Activated naive CD8-positive, alpha-beta T cell treated with anti-CD3 and anti-CD28 coated beads, Interleukin-2, amount 10 ng/mL, durations not matched to agents 7 days and 5 days (primary cell): ENCODE measurements at regions not wholly inside any gene's neighbourhood (a gene's known extent, or its start where the extent isn't known, plus 50 kb on each side); places are given as distances from the start of the nearest gene placed in this dataset.

Source experiments
- ATAC-seq: fragments of 150-1000 bp; cut with Tn5 transposase; one replicate; pipeline ENCODE4 v1.10.0; 2021; ENCODE audit warnings: low read depth, moderate library complexity
- POLR2A ChIA-PET: fragments of 350-600 bp; sonication (Branson Sonifier 250); formaldehyde crosslinking; loops from one replicate; lab custom pipeline; 2021; ENCODE audit warnings: antibody characterized with exemption; lab: Charles Lee
- DNase-seq: peaks from one replicate; pipeline ENCODE4 v3.0.0; 2021
- H3K27ac Mint-ChIP-seq: one replicate; pipeline ENCODE4 v1.8.0; 2022; ENCODE audit warnings: mild to moderate bottlenecking, mixed read lengths
- H3K27me3 Mint-ChIP-seq: one replicate; pipeline ENCODE4 v1.8.0; 2022; ENCODE audit warnings: mild to moderate bottlenecking, moderate library complexity, mixed read lengths
- H3K36me3 Mint-ChIP-seq: one replicate; pipeline ENCODE4 v1.8.0; 2021; ENCODE audit warnings: mild to moderate bottlenecking, mixed read lengths
- H3K4me1 Mint-ChIP-seq: one replicate; pipeline ENCODE4 v1.8.0; 2021; ENCODE audit warnings: mixed read lengths
- H3K4me3 Mint-ChIP-seq: one replicate; pipeline ENCODE4 v1.8.0; 2022; ENCODE audit warnings: mild to moderate bottlenecking, moderate library complexity, mixed read lengths
- H3K9me3 Mint-ChIP-seq: one replicate; pipeline ENCODE4 v1.8.0; 2021; ENCODE audit warnings: mixed read lengths

GRCh38 chr3:43783987-43784639 lies 93.4 kb downstream of the ABHD5 start:
- POLR2A ChIA-PET, result no interaction called here
- H3K27me3 Mint-ChIP-seq, result no peaks in the 10 kb centered on the region
- no peaks in the 10 kb centered on the region for H3K36me3 Mint-ChIP-seq
- H3K9me3 Mint-ChIP-seq, result no peaks in the 10 kb centered on the region
- ATAC-seq (no peak), DNase-seq (no peak)
- no peak overlapping the region for H3K4me3 Mint-ChIP-seq
- H3K4me1 Mint-ChIP-seq, result no peaks in the 10 kb centered on the region
- no peak overlapping the region for H3K27ac Mint-ChIP-seq

- no peak overlapping the region for H3K4me3 Mint-ChIP-seq
- no peaks in the 10 kb centered on the region for H3K27me3 Mint-ChIP-seq
- H3K27ac Mint-ChIP-seq, result no peak overlapping the region
- ATAC-seq (no peak), DNase-seq (no peak)
- POLR2A ChIA-PET, result no interaction called here
- no peaks in the 10 kb centered on the region for H3K4me1 Mint-ChIP-seq
- no peaks in the 10 kb centered on the region for H3K9me3 Mint-ChIP-seq
- H3K36me3 Mint-ChIP-seq, result no peaks in the 10 kb centered on the region
Measured at GRCh38 chr3:43784640-43785011, 93.9 kb downstream of the ABHD5 start.

GRCh38 chr3:43785551-43785950 lies 94.8 kb downstream of the ABHD5 start:
- DNase-seq, result no peak
- Mint-ChIP-seq H3K4me1 (no peaks in the 10 kb centered on the region), H3K9me3 (no peaks in the 10 kb centered on the region), H3K4me3 (no peak overlapping the region), H3K27ac (no peak overlapping the region), H3K27me3 (no peaks in the 10 kb centered on the region), H3K36me3 (no peaks in the 10 kb centered on the region)
- no peak for ATAC-seq
- POLR2A ChIA-PET, result no interaction called here

- POLR2A ChIA-PET, result no interaction called here
- H3K27ac Mint-ChIP-seq, result no peak overlapping the region
- no peaks in the 10 kb centered on the region for H3K9me3 Mint-ChIP-seq
- no peaks in the 10 kb centered on the region for H3K4me1 Mint-ChIP-seq
- no peaks in the 10 kb centered on the region for H3K36me3 Mint-ChIP-seq
- no peak overlapping the region for H3K4me3 Mint-ChIP-seq
- no peaks in the 10 kb centered on the region for H3K27me3 Mint-ChIP-seq
- ATAC-seq (no peak), DNase-seq (no peak)
Measured at GRCh38 chr3:43786102-43786501, 95.4 kb downstream of the ABHD5 start.

- H3K27me3 Mint-ChIP-seq, result no peaks in the 10 kb centered on the region
- DNase-seq (no peak), ATAC-seq (no peak)
- POLR2A ChIA-PET, result no interaction called here
- H3K36me3 Mint-ChIP-seq, result no peaks in the 10 kb centered on the region
- no peaks in the 10 kb centered on the region for H3K4me1 Mint-ChIP-seq
- H3K27ac Mint-ChIP-seq, result no peak overlapping the region
- H3K4me3 Mint-ChIP-seq, result no peak overlapping the region
- no peaks in the 10 kb centered on the region for H3K9me3 Mint-ChIP-seq
Measured at GRCh38 chr3:43786526-43787305, 96.0 kb downstream of the ABHD5 start.

- Mint-ChIP-seq H3K9me3 (no peaks in the 10 kb centered on the region), H3K4me3 (no peak overlapping the region), H3K4me1 (no peaks in the 10 kb centered on the region), H3K27me3 (peaks cover 2% of the 10 kb centered on the region), H3K36me3 (no peaks in the 10 kb centered on the region), H3K27ac (no peak overlapping the region)
- POLR2A ChIA-PET, result no interaction called here
- ATAC-seq (no peak), DNase-seq (no peak)
Measured at GRCh38 chr3:43787330-43787729, 96.6 kb downstream of the ABHD5 start.

GRCh38 chr3:43789028-43789427 lies 98.3 kb downstream of the ABHD5 start:
- H3K4me1 Mint-ChIP-seq, result no peaks in the 10 kb centered on the region
- no peaks in the 10 kb centered on the region for H3K36me3 Mint-ChIP-seq
- no peaks in the 10 kb centered on the region for H3K9me3 Mint-ChIP-seq
- H3K27me3 Mint-ChIP-seq, result peaks cover 3% of the 10 kb centered on the region
- POLR2A ChIA-PET, result no interaction called here
- no peak overlapping the region for H3K27ac Mint-ChIP-seq
- ATAC-seq (no peak), DNase-seq (no peak)
- no peak overlapping the region for H3K4me3 Mint-ChIP-seq

GRCh38 chr3:43790060-43790459 lies 99.3 kb downstream of the ABHD5 start:
- Mint-ChIP-seq H3K27ac (no peak overlapping the region), H3K4me3 (no peak overlapping the region), H3K9me3 (no peaks in the 10 kb centered on the region), H3K36me3 (no peaks in the 10 kb centered on the region), H3K27me3 (peaks cover 7% of the 10 kb centered on the region), H3K4me1 (no peaks in the 10 kb centered on the region)
- DNase-seq (no peak), ATAC-seq (no peak)
- POLR2A ChIA-PET, result no interaction called here

- no peaks in the 10 kb centered on the region for H3K9me3 Mint-ChIP-seq
- ATAC-seq (no peak), DNase-seq (no peak)
- no peak overlapping the region for H3K27ac Mint-ChIP-seq
- H3K36me3 Mint-ChIP-seq, result no peaks in the 10 kb centered on the region
- no peaks in the 10 kb centered on the region for H3K4me1 Mint-ChIP-seq
- H3K4me3 Mint-ChIP-seq, result no peak overlapping the region
- peaks cover 7% of the 10 kb centered on the region for H3K27me3 Mint-ChIP-seq
- POLR2A ChIA-PET, result no interaction called here
Measured at GRCh38 chr3:43790476-43790875, 99.7 kb downstream of the ABHD5 start.

GRCh38 chr3:43791246-43791645 lies 100.5 kb downstream of the ABHD5 start:
- Mint-ChIP-seq H3K9me3 (no peaks in the 10 kb centered on the region), H3K36me3 (no peaks in the 10 kb centered on the region), H3K27ac (no peak overlapping the region), H3K4me3 (no peak overlapping the region), H3K4me1 (no peaks in the 10 kb centered on the region), H3K27me3 (peaks cover 13% of the 10 kb centered on the region)
- POLR2A ChIA-PET, result no interaction called here
- DNase-seq (no peak), ATAC-seq (no peak)

GRCh38 chr3:43792904-43793303 lies 102.2 kb downstream of the ABHD5 start:
- DNase-seq (no peak), ATAC-seq (no peak)
- Mint-ChIP-seq H3K9me3 (no peaks in the 10 kb centered on the region), H3K4me1 (no peaks in the 10 kb centered on the region), H3K27me3 (peaks cover 19% of the 10 kb centered on the region), H3K36me3 (no peaks in the 10 kb centered on the region), H3K4me3 (no peak overlapping the region), H3K27ac (no peak overlapping the region)
- POLR2A ChIA-PET, result no interaction called here

GRCh38 chr3:43793648-43794372 lies 103.1 kb downstream of the ABHD5 start:
- DNase-seq (no peak), ATAC-seq (no peak)
- POLR2A ChIA-PET, result no interaction called here

GRCh38 chr3:43794776-43795175 lies 104.0 kb downstream of the ABHD5 start:
- POLR2A ChIA-PET, result no interaction called here
- Mint-ChIP-seq H3K27me3 (peaks cover 19% of the 10 kb centered on the region), H3K4me3 (no peak overlapping the region), H3K36me3 (no peaks in the 10 kb centered on the region), H3K27ac (no peak overlapping the region), H3K4me1 (no peaks in the 10 kb centered on the region), H3K9me3 (no peaks in the 10 kb centered on the region)
- DNase-seq (no peak), ATAC-seq (no peak)

More at GRCh38 chr3:43793648-43794372, 103.1 kb downstream of the ABHD5 start:
- Mint-ChIP-seq H3K9me3 (no peaks in the 10 kb centered on the region), H3K36me3 (no peaks in the 10 kb centered on the region), H3K27me3 (peaks cover 19% of the 10 kb centered on the region), H3K4me1 (no peaks in the 10 kb centered on the region), H3K4me3 (no peak overlapping the region), H3K27ac (no peak overlapping the region)

- no peaks in the 10 kb centered on the region for H3K9me3 Mint-ChIP-seq
- POLR2A ChIA-PET, result no interaction called here
- H3K27me3 Mint-ChIP-seq, result peaks cover 24% of the 10 kb centered on the region
- ATAC-seq (no peak), DNase-seq (no peak)
- no peak overlapping the region for H3K27ac Mint-ChIP-seq
- H3K36me3 Mint-ChIP-seq, result no peaks in the 10 kb centered on the region
- H3K4me3 Mint-ChIP-seq, result no peak overlapping the region
- no peaks in the 10 kb centered on the region for H3K4me1 Mint-ChIP-seq
Measured at GRCh38 chr3:43795491-43795890, 104.8 kb downstream of the ABHD5 start.
